ENCODE measurements at regions not wholly inside any gene's neighbourhood (a gene's known extent, or its start where the extent isn't known, plus 50 kb on each side); places are given as distances from the start of the nearest gene placed in this dataset.

- no peaks in the 10 kb centered on the region for H3K79me2 ChIP-seq (ENCODE audit: low read depth)
- H3K9me3 ChIP-seq (ENCODE audit: low read depth) = no peaks in the 10 kb centered on the region
- H3K4me3 Mint-ChIP-seq = no peak overlapping the region
- H3K27me3 ChIP-seq = no peaks in the 10 kb centered on the region
- no peak overlapping the region for H3K4me3 ChIP-seq
- no peaks in the 10 kb centered on the region for H3K4me1 Mint-ChIP-seq
- H3K4me1 ChIP-seq = no peaks in the 10 kb centered on the region
- no peaks in the 10 kb centered on the region for H4K20me1 ChIP-seq (ENCODE audit: low read depth)
- no peak overlapping the region for H3K9ac ChIP-seq
- H3K27me3 Mint-ChIP-seq (ENCODE audit: insufficient read depth, low read depth) = peaks cover 6% of the 10 kb centered on the region
- H3K9me3 Mint-ChIP-seq = peaks cover 17% of the 10 kb centered on the region
- DNase-seq (ENCODE audit: low spot score) = no peak
- H3K4me2 ChIP-seq = no peak overlapping the region
- H2AFZ ChIP-seq (replicated peaks) = no peak overlapping the region
- H3K27ac ChIP-seq = no peak overlapping the region
- no peak overlapping the region for H3K27ac Mint-ChIP-seq
- no peaks in the 10 kb centered on the region for H3K36me3 ChIP-seq
- TF ChIP-seq CTCF (IDR thresholded peaks at IDR 0.05) (no peak), EZH2phosphoT487 (IDR thresholded peaks at IDR 0.05) (no peak), EZH2 (IDR thresholded peaks at IDR 0.05) (no peak)
- H3K36me3 Mint-ChIP-seq = no peaks in the 10 kb centered on the region
- no peaks in the 10 kb centered on the region for H3F3A ChIP-seq (ENCODE audit: low read depth)
Observed at GRCh38 chr6:127051571-127052260, 66.8 kb upstream of the RSPO3 start.

GRCh38 chr6:127053032-127053874 lies 65.2 kb upstream of the RSPO3 start:
- Histone ChIP-seq H3K36me3 (no peaks in the 10 kb centered on the region), H3F3A (ENCODE audit: low read depth) (no peaks in the 10 kb centered on the region), H3K4me3 (no peak overlapping the region), H3K9ac (no peak overlapping the region), H3K4me2 (no peak overlapping the region), H3K4me1 (no peaks in the 10 kb centered on the region), H2AFZ (replicated peaks) (no peak overlapping the region), H4K20me1 (ENCODE audit: low read depth) (no peaks in the 10 kb centered on the region), H3K27me3 (no peaks in the 10 kb centered on the region), H3K9me3 (ENCODE audit: low read depth) (no peaks in the 10 kb centered on the region), H3K79me2 (ENCODE audit: low read depth) (no peaks in the 10 kb centered on the region), H3K27ac (no peak overlapping the region)
- no peaks in the 10 kb centered on the region for H3K27me3 Mint-ChIP-seq (ENCODE audit: insufficient read depth, low read depth)
- peaks cover 10% of the 10 kb centered on the region for H3K9me3 Mint-ChIP-seq
- H3K36me3 Mint-ChIP-seq = no peaks in the 10 kb centered on the region
- H3K27ac Mint-ChIP-seq = no peak overlapping the region
- H3K4me3 Mint-ChIP-seq = no peak overlapping the region
- TF ChIP-seq EZH2 (IDR thresholded peaks at IDR 0.05) (no peak), CTCF (IDR thresholded peaks at IDR 0.05) (no peak), EZH2phosphoT487 (IDR thresholded peaks at IDR 0.05) (no peak)
- no peaks in the 10 kb centered on the region for H3K4me1 Mint-ChIP-seq
- DNase-seq (ENCODE audit: low spot score) = no peak

- DNase-seq (ENCODE audit: low spot score) = no peak
- Histone ChIP-seq H3K4me2 (no peak overlapping the region), H3K27ac (no peak overlapping the region)
Observed at GRCh38 chr6:127053875-127054235, 64.6 kb upstream of the RSPO3 start.

More at GRCh38 chr6:127053875-127054235, 64.6 kb upstream of the RSPO3 start:
- no peak overlapping the region for H2AFZ ChIP-seq (replicated peaks)
- H3K9ac ChIP-seq = no peak overlapping the region
- no peaks in the 10 kb centered on the region for H4K20me1 ChIP-seq (ENCODE audit: low read depth)
- TF ChIP-seq EZH2 (IDR thresholded peaks at IDR 0.05) = no peak
- TF ChIP-seq CTCF (IDR thresholded peaks at IDR 0.05) = no peak
- no peak for TF ChIP-seq EZH2phosphoT487 (IDR thresholded peaks at IDR 0.05)
- no peaks in the 10 kb centered on the region for H3K9me3 ChIP-seq (ENCODE audit: low read depth)
- H3K79me2 ChIP-seq (ENCODE audit: low read depth) = no peaks in the 10 kb centered on the region
- Mint-ChIP-seq H3K4me1 (no peaks in the 10 kb centered on the region), H3K9me3 (peaks cover 12% of the 10 kb centered on the region), H3K4me3 (no peak overlapping the region), H3K27me3 (ENCODE audit: insufficient read depth, low read depth) (no peaks in the 10 kb centered on the region), H3K27ac (no peak overlapping the region), H3K36me3 (no peaks in the 10 kb centered on the region)
- no peak overlapping the region for H3K4me3 ChIP-seq
- H3K27me3 ChIP-seq = no peaks in the 10 kb centered on the region
- H3F3A ChIP-seq (ENCODE audit: low read depth) = no peaks in the 10 kb centered on the region
- no peaks in the 10 kb centered on the region for H3K4me1 ChIP-seq
- no peaks in the 10 kb centered on the region for H3K36me3 ChIP-seq

Measured in neural progenitor cell (in vitro differentiated cells).